ACC112 (cell line): ENCODE measurements at regions not wholly inside any gene's neighbourhood (a gene's known extent, or its start where the extent isn't known, plus 50 kb on each side); places are given as distances from the start of the nearest gene placed in this dataset.

ENCODE experiments used
- H2AFZ ChIP-seq: fragments of 200-600 bp; sonication (generic); one replicate; pipeline ENCODE4 v1.6.0; 2017; ENCODE audit warnings: antibody characterized with exemption, low read length; ENCODE audit not compliant: unreplicated experiment
- H3K27ac ChIP-seq: fragments of 200-600 bp; sonication (generic); 2 replicates; pipeline ENCODE4 v1.5.1; 2014; ENCODE audit warnings: low read depth, mild to moderate bottlenecking, antibody characterized with exemption, low read length, moderate library complexity
- H3K27me3 ChIP-seq: fragments of 200-600 bp; sonication (generic); 2 replicates; pipeline ENCODE4 v1.6.1; 2014; ENCODE audit warnings: mild to moderate bottlenecking, antibody characterized with exemption, low read length, moderate library complexity, mixed read lengths; ENCODE audit not compliant: insufficient read depth
- H3K36me3 ChIP-seq: fragments of 200-600 bp; sonication (generic); 2 replicates; pipeline ENCODE4 v1.6.1; 2016; ENCODE audit warnings: mild to moderate bottlenecking, antibody characterized with exemption, low read length, moderate library complexity, mixed read lengths; ENCODE audit not compliant: insufficient read depth
- H3K4me1 ChIP-seq: fragments of 200-600 bp; sonication (generic); one replicate; pipeline ENCODE4 v1.6.1; 2016; ENCODE audit warnings: low read length, mixed read lengths; ENCODE audit not compliant: insufficient read depth, unreplicated experiment, control insufficient read depth
- H3K4me3 ChIP-seq: fragments of 200-600 bp; sonication (generic); 2 replicates; pipeline ENCODE4 v1.5.1; 2014; ENCODE audit warnings: mild to moderate bottlenecking, low read depth, low read length
- H3K79me2 ChIP-seq: fragments of 200-600 bp; sonication (generic); one replicate; pipeline ENCODE4 v1.6.0; 2016; ENCODE audit warnings: low read length; ENCODE audit not compliant: control insufficient read depth, unreplicated experiment, insufficient read depth

- Histone ChIP-seq H2AFZ (no peak overlapping the region), H3K36me3 (no peaks in the 10 kb centered on the region), H3K27ac (no peak overlapping the region), H3K4me1 (no peaks in the 10 kb centered on the region), H3K27me3 (no peaks in the 10 kb centered on the region), H3K79me2 (no peaks in the 10 kb centered on the region), H3K4me3 (no peak overlapping the region)
Measured at GRCh38 chr22:48047722-48048500, 1285.5 kb downstream of the TBC1D22A start.

DNA sequence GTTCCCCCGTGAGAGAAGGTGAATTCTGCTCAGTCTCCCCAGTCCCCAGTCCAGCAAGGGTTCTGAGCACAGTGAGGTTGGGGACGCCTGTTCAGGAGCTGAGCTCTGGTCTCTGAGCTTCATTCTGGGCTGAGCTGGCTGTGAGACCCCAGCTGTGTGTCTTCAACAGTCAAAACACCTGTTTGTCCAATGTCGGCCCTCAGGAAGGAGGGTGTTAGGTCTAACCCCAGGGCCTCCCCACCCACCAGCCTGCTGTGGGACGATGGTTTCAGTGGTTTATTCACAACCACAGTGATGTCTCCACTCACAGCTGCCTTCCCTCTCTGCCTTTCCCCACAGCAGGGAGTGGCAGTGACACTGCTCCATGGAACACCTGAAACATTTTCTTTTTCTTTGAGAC lies 1282.9 kb downstream of the TBC1D22A start:
- Histone ChIP-seq H3K36me3 (no peaks in the 10 kb centered on the region), H3K4me1 (no peaks in the 10 kb centered on the region), H3K27ac (no peak overlapping the region), H3K79me2 (no peaks in the 10 kb centered on the region), H3K4me3 (no peak overlapping the region), H2AFZ (no peak overlapping the region), H3K27me3 (no peaks in the 10 kb centered on the region)

DNA sequence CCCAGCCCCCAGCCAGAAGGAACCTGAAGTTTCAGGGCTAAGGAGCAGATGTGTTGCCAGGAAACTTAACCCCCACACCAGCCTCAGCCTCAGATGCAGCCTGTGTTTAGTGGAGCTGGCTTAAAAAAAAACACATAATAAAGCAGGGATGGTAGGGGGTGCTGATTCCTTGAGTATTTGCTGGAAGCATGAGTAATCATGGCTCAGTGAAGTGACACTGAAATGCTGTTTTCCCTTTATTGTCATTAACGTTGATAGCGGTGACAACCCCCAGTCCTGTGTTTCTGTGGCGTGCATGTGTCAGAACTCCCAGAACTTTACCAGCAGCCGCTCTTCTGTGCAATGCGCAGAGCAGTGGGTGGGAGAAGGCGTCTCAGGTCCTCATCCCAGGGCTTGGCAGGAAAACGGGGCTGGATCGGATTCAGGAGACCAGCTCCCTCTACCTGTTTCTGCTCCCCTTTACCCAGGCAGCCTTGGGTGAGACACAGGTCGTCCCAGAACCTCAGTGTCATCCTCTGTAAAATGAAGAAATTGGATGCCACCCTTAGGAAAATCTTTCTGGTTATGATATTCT lies 1282.1 kb downstream of the TBC1D22A start:
- no peak overlapping the region for H2AFZ ChIP-seq
- no peaks in the 10 kb centered on the region for H3K79me2 ChIP-seq
- H3K4me3 ChIP-seq, result no peak overlapping the region
- no peaks in the 10 kb centered on the region for H3K4me1 ChIP-seq
- no peaks in the 10 kb centered on the region for H3K36me3 ChIP-seq
- H3K27me3 ChIP-seq, result no peaks in the 10 kb centered on the region
- H3K27ac ChIP-seq, result no peak overlapping the region

GRCh38 chr22:48043581-48043980 lies 1281.1 kb downstream of the TBC1D22A start:
- H3K79me2 ChIP-seq, result no peaks in the 10 kb centered on the region
- no peak overlapping the region for H3K4me3 ChIP-seq
- H2AFZ ChIP-seq, result no peak overlapping the region
- no peaks in the 10 kb centered on the region for H3K36me3 ChIP-seq
- H3K27me3 ChIP-seq, result no peaks in the 10 kb centered on the region
- H3K4me1 ChIP-seq, result no peaks in the 10 kb centered on the region
- no peak overlapping the region for H3K27ac ChIP-seq

- H3K4me3 ChIP-seq, result no peak overlapping the region
- H2AFZ ChIP-seq, result no peak overlapping the region
- no peaks in the 10 kb centered on the region for H3K79me2 ChIP-seq
- no peak overlapping the region for H3K27ac ChIP-seq
- no peaks in the 10 kb centered on the region for H3K27me3 ChIP-seq
- H3K36me3 ChIP-seq, result no peaks in the 10 kb centered on the region
- no peaks in the 10 kb centered on the region for H3K4me1 ChIP-seq
Measured at GRCh38 chr22:48042621-48043395, 1280.4 kb downstream of the TBC1D22A start.

- no peaks in the 10 kb centered on the region for H3K79me2 ChIP-seq
- no peak overlapping the region for H3K27ac ChIP-seq
- H2AFZ ChIP-seq, result no peak overlapping the region
- H3K4me1 ChIP-seq, result no peaks in the 10 kb centered on the region
- H3K27me3 ChIP-seq, result no peaks in the 10 kb centered on the region
- no peaks in the 10 kb centered on the region for H3K36me3 ChIP-seq
- H3K4me3 ChIP-seq, result no peak overlapping the region
Measured at GRCh38 chr22:48039326-48039725, 1276.9 kb downstream of the TBC1D22A start.

DNA sequence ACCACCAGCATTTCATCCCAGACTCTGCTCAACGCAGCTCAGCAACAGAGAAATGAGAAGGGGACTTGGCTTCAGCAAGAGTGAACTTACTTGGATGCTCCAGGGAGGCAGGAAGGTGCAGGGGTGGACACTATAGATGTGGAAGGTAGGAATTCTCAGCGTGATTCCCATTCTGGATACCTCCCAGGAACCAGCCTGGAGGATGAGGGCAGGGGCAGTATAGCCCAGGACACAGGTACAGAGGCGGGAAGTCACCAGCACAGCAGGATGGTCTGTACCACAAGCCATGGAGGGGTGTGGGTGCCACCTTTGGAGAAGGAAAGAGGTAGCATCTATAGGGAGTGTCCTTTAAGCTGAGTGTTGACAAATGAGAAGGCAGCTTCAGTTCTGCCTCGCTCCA lies 1275.2 kb downstream of the TBC1D22A start:
- Histone ChIP-seq H3K36me3 (no peaks in the 10 kb centered on the region), H3K4me1 (no peaks in the 10 kb centered on the region), H3K27ac (no peak overlapping the region), H3K79me2 (no peaks in the 10 kb centered on the region), H3K27me3 (no peaks in the 10 kb centered on the region), H2AFZ (no peak overlapping the region), H3K4me3 (no peak overlapping the region)

DNA sequence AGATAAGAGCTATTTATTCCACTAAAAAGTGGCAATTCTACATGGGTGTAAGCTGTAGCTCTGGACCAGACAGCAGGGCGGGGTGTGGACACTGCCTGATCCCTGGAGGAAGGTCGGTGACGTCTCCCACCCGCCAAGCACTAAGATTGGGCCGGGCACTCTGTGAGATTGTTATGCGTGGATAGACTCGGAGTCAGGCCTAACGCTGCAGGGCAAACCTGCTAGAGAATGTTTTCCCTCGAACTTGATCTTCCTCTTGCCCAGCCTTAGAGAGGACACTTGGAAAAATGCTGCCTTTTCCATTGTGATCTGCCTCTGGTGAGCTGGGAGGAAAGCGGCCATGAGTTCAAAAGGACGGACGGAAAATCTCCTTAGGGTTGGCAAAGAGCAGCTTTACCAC lies 1273.4 kb downstream of the TBC1D22A start:
- H3K36me3 ChIP-seq, result no peaks in the 10 kb centered on the region
- H3K27ac ChIP-seq, result no peak overlapping the region
- H2AFZ ChIP-seq, result no peak overlapping the region
- H3K4me3 ChIP-seq, result no peak overlapping the region
- no peaks in the 10 kb centered on the region for H3K27me3 ChIP-seq
- H3K4me1 ChIP-seq, result no peaks in the 10 kb centered on the region
- no peaks in the 10 kb centered on the region for H3K79me2 ChIP-seq

- Histone ChIP-seq H3K4me1 (no peaks in the 10 kb centered on the region), H3K27ac (no peak overlapping the region), H2AFZ (no peak overlapping the region), H3K27me3 (no peaks in the 10 kb centered on the region), H3K4me3 (no peak overlapping the region), H3K36me3 (no peaks in the 10 kb centered on the region), H3K79me2 (no peaks in the 10 kb centered on the region)
Measured at GRCh38 chr22:48031589-48031988, 1269.1 kb downstream of the TBC1D22A start.

DNA sequence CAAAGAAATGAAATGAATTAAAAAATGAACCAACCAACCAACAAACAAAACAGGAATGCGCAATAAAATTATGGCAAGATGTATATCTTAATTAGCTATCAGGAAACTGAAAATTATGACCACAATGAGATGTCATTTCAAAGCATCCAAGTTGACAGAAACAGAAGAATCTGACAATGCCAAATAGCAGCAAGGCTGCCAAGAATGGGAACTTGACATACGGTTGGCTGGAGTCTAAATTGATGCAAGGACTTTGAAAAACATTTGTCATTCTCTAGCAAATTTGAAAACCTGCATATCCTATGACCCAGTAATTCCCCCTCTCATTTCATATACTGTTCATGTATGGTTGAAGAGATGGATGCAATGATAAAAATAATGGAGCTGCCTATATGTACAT lies 1262.6 kb downstream of the TBC1D22A start:
- H3K36me3 ChIP-seq, result no peaks in the 10 kb centered on the region
- no peaks in the 10 kb centered on the region for H3K4me1 ChIP-seq
- H3K27ac ChIP-seq, result no peak overlapping the region
- no peaks in the 10 kb centered on the region for H3K27me3 ChIP-seq
- H2AFZ ChIP-seq, result no peak overlapping the region
- H3K79me2 ChIP-seq, result no peaks in the 10 kb centered on the region
- H3K4me3 ChIP-seq, result no peak overlapping the region

DNA sequence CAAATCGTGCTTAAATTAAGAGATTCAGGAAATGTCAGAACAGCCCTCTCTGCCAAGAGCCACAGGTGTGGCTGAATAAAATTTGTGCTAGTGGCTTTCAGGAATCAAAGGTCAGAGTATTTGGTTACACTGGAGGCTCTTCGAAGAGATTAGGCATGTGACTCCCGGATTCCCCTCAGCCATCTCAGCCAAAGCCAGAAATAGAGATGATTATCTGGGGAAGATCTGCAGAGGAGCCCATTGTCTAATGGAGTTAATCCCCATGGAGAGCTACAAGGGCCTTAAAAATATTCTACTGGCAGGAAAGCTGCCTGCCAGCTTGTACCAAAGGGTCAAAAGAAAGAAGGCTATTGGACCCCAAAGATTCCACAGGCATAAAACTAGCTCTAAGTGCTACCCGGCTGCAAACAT lies 1259.5 kb downstream of the TBC1D22A start:
- no peaks in the 10 kb centered on the region for H3K79me2 ChIP-seq
- H3K27me3 ChIP-seq, result no peaks in the 10 kb centered on the region
- H3K4me3 ChIP-seq, result no peak overlapping the region
- no peaks in the 10 kb centered on the region for H3K4me1 ChIP-seq
- H2AFZ ChIP-seq, result no peak overlapping the region
- H3K36me3 ChIP-seq, result no peaks in the 10 kb centered on the region
- H3K27ac ChIP-seq, result no peak overlapping the region
